Lower leg skin (tissue), 3 donors: ENCODE measurements at regions not wholly inside any gene's neighbourhood (a gene's known extent, or its start where the extent isn't known, plus 50 kb on each side); places are given as distances from the start of the nearest gene placed in this dataset.

ENCODE experiments used
- POLR2A ChIP-seq, 2 donors: fragments of 450-650 bp; IDR thresholded peaks; one replicate each; pipeline ENCODE4 v1.6.1; 2016 to 2017; ENCODE audit warnings: antibody characterized with exemption in 2 of 2, mild to moderate bottlenecking in 1 of 2, moderate library complexity in 1 of 2
- TF ChIP-seq, protein P1 (sequence below), 3 donors: fragments of 450-650 bp; IDR thresholded peaks; one replicate each; pipeline ENCODE4 v1.5.1; 2016; ENCODE audit warnings: antibody characterized with exemption in 3 of 3, mild to moderate bottlenecking in 3 of 3, moderate library complexity in 2 of 3

DNA sequence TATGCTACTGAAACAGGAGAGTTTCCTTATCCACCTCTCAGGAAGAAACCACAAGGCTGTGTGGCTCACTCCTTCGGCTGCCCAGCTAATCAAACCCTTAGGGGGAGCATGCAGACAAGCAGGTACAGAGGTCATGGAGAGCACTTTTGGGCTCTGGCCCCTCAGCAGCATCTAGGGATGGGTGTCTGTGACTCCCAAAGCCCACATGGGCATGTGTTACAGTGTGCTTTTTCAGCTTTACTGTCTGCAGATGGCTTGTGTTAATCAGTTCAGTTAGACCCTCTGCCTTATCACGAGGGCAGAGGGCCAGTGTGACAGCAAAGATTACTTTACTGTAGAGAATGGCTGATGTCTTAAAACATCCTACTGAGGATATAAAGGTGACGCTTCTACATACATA lies 447.4 kb downstream of the PCDH10 start:
- TF ChIP-seq, protein P1, sequence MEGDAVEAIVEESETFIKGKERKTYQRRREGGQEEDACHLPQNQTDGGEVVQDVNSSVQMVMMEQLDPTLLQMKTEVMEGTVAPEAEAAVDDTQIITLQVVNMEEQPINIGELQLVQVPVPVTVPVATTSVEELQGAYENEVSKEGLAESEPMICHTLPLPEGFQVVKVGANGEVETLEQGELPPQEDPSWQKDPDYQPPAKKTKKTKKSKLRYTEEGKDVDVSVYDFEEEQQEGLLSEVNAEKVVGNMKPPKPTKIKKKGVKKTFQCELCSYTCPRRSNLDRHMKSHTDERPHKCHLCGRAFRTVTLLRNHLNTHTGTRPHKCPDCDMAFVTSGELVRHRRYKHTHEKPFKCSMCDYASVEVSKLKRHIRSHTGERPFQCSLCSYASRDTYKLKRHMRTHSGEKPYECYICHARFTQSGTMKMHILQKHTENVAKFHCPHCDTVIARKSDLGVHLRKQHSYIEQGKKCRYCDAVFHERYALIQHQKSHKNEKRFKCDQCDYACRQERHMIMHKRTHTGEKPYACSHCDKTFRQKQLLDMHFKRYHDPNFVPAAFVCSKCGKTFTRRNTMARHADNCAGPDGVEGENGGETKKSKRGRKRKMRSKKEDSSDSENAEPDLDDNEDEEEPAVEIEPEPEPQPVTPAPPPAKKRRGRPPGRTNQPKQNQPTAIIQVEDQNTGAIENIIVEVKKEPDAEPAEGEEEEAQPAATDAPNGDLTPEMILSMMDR (IDR thresholded peaks at IDR 0.05): no peak
- TF ChIP-seq POLR2A (IDR thresholded peaks at IDR 0.05): no peak
